GM18511 (cell line): ENCODE measurements at regions not wholly inside any gene's neighbourhood (a gene's known extent, or its start where the extent isn't known, plus 50 kb on each side); places are given as distances from the start of the nearest gene placed in this dataset.

Experiments used
- ATAC-seq: cut with Tn5 transposase; IDR thresholded peaks from one replicate; pipeline ENCODE4 v1.9.1; 2021; ENCODE audit warnings: mild to moderate bottlenecking, moderate library complexity; ENCODE audit not compliant: unreplicated experiment

DNA sequence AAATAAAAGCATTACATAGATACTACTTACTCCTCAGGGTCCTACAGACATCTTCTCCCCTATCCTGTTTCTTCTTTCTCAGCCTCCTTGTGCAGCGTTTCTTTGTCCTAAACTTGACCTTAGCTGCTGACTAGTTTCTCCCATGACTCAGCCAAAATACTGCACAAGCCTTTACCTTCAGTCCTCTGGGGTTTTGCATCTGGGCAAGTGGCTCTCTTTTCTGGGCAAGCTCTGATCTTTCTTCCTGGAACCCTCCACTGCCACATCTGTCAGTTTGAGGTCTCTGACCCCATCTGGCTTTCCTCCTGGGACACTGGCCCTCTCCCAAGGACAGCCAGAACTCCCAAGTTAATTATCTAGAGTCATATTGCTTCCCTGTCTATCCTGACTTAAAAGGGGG is 838.4 kb downstream of the DHX35 start:
- peak; percentile 81 for ATAC-seq

- ATAC-seq: peak; percentile 84
Observed at GRCh38 chr20:39800111-39800510, 838.0 kb downstream of the DHX35 start.

- ATAC-seq: no peak
Observed at GRCh38 chr20:39799366-39799965, 837.3 kb downstream of the DHX35 start.

- ATAC-seq: no peak
Observed at GRCh38 chr20:39795401-39796272, 833.5 kb downstream of the DHX35 start.

- ATAC-seq: no peak
Observed at GRCh38 chr20:39792334-39792733, 830.2 kb downstream of the DHX35 start.

DNA sequence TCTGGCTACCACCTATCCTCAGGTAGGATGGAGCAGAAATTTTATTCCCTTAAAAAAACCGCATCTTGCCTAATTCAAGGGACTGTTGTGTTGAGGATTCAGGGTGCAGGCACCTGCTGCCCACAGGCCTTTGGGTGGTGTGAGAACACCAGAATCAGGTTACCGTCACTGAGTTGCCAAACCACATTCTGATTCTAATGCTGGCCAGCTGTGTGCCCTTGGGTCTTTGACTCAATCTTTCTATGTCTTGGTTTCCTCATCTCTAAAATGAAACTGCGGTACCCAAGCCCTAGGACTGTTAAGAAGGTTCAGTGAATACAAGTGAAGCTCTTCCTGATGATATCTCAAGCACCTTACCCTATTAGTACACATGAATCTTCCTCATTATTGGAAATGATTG is 827.3 kb downstream of the DHX35 start:
- peak; percentile 75 for ATAC-seq

DNA sequence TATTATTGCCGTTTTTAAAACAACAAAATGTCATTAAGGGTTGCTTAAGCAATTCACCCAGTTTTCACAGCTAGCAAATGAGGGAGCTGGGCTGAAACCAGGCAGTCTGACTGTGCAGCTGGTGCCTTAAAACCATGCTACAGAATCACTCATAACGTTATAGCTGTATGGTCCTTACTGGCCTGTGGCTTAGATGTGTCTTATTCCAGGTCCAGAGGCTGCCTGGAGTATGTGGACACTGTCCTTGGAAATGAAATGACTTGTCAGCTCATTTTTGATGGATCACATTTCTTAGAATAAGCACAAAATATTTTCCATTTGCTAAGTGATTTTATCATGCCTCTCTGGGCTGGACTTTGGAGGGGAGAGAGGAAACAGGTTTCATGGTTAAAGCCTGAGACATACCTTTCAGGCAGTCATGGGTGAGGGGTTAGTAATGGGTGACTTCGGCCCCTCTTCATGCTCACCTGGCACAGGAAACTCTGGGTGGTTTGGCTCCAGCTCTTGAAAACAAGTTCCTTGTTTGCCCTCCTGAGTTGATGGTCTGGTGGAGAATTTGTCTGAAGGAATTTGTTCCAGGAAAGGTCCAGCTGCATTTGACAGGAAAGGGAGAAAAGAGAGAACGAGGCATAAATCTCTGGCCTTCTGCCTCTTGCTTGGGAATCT is 823.2 kb downstream of the DHX35 start:
- ATAC-seq: no peak

DNA sequence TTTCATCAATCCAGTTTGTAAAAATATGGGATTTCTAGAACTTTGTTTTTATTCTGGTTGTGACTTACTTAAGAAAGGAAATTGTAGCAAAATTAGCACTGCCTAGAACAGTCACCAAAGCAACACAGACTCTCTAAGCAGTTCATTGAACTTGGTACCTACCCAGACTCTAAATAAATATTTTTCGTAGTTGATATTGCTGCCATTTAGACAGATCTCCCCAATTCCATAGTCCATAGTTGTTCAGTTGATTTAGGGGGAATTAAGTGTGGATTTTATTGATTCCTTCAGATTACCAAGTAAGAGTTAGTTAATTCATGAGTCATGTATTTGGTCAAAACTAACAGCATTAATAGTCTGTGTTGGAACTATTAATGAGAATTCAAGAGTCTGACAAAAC is 822.5 kb downstream of the DHX35 start:
- ATAC-seq: no peak

DNA sequence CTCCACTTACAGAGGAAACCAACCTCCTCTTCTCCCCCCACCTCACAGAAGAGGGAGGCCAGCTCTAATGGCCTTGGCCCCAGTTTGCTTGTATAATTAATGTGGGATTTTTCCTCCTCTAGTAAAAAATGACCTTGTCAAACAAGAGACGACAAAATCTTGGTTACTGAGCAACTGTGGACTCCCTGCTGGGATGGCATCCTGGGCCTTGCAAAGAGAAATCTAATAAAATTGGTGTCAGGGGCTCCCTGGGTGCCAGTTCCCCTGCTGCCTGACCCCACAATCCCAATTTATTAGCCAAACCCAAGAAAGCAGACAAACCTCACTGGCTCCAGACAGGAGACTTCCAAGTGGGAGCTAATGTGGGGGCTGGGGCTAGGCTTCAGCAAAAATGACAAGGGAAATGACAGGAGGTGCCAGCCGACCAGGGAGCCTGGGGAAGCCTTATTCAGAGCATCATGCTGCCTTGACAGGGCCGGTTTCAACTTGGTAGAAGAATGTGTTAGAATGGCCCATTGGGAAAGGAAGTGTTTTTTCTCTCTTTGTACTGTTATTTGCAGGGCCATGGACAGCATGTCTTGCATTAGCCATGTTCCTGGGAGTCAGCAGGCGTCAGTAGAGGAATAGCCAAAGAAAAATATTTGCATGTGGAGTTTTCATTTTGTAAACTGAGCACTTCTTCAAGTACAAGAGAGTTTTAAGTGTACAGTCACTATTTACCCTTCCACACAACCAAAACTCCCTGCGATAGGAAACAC is 816.9 kb downstream of the DHX35 start:
- peak; percentile 37 for ATAC-seq

DNA sequence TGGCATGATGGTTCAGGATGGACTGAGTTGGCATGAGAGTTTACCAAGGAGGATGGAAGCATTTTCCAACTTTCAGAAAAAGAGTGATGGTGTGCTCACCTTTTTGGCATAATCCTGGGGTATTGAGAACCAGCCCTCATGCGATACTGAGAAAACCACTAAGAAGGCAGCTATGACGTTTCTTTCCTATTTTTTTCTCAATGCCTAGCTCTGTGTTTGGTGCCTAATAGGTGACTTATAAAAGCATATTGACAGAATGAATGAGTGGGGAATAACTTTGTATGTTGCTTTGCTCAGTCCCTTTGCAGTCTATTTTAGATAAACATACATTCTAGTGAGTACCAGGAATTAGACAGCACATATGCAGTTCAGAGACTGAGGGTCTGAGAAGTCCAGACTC is 816.3 kb downstream of the DHX35 start:
- ATAC-seq: peak; percentile 75

DNA sequence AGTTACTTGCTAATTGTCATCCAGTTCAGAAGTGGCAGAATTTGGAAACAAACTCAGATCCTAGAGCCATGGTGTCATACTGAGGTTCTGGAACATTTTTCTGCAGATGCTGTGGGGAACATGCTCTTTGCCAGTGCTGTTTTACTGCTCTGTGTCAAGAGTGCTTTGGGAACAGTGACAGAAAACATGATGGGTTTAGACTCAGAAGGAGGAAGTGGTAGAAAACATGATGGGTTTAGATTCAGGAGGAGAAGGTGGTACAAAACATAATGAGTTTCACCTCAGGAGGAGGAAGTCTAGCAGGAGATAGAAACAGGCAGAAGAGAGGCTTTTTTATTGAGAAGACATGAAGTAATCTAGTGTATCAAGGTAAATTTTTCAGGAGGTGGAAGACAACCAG is 815.5 kb downstream of the DHX35 start:
- ATAC-seq: no peak

GRCh38 chr20:39775110-39775509 is 813.0 kb downstream of the DHX35 start:
- ATAC-seq: no peak

DNA sequence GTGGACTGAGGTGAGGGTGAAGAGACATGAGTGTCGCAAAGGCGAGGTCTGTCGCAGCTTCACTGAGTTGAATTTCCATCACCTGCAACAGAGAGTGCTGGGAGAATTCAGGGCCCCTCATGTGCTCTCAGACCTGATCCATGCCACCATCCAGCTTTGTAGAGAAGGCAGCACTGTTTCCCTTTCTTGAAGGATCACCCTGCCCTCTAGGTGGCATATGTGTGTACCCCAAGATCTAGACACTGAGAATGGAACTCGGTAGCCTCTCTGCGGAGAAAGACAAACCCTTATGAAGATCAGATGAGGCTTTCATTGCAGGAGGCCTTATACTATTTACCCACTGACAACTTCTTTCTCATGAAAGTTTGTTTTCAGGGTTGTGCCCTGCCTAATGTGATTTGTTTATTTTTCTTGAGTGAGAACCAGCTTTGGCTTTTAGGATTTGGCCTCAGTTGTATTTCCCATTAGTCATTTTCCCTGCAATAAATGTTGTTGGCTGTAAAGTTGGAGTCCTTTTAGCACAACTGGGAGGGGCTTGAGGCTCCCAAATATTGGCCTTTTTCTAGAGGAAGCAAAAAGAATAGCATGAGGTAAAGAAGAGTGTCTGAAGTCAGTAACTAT is 811.3 kb downstream of the DHX35 start:
- no peak for ATAC-seq

DNA sequence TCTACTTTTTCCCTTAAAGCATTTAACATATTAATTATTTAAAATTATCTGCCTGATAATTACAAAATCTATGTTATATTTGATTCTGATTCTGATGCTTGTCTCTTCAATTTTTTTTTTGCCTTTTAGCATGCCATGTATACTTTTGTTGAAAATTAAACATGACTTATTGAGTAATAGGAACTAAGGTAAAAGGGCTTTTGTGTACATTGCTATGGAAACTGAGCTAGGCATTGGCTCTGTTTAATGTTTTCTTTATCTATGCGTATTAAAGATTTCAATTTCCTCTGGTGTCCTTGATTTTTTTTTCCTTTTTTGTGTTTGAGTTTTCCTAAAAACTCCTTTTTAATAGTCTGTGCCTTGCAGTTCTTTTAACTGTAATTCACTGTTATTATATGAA is 805.2 kb downstream of the DHX35 start:
- ATAC-seq: no peak

- no peak for ATAC-seq
Observed at GRCh38 chr20:39766333-39766732, 804.2 kb downstream of the DHX35 start.

DNA sequence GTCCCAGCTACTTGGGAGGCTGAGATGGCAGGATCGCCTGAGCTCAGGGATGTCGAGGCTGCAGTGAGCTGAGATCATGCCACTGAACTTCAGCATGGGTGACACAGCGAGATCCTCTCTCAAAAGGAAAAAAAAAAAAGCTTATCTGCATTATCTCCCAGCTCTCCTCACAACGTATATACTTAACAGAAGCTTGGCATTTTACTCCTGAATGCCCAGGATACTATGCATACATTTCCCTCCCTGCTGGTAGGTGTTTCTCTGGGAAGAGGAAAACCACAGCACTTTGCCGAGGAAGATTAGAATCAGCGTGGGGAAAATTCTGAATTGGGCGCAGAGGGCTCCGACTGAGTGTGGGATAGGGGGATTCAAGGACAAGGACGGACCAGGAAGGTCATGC is 800.6 kb downstream of the DHX35 start:
- ATAC-seq: no peak

DNA sequence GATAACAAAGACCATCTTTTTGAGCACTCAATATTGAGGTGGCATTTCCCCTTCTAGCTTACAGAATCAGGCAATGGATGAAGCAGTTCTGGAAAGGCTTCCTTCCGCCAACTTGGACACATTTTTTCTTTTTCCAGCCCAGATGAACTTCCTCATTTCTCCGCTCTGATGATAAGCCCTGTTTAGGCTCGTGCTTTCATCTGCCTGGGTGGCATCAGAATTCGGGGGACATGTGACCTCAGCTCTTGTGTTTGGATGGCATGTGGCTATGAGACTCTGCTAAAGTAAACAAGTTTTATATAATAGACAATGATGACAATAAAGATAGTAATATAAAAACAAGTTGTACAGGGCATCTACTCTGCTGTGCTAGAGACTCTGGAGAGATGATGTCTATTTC is 796.7 kb downstream of the DHX35 start:
- ATAC-seq: no peak

GRCh38 chr20:39756828-39757227 is 794.7 kb downstream of the DHX35 start:
- no peak for ATAC-seq

DNA sequence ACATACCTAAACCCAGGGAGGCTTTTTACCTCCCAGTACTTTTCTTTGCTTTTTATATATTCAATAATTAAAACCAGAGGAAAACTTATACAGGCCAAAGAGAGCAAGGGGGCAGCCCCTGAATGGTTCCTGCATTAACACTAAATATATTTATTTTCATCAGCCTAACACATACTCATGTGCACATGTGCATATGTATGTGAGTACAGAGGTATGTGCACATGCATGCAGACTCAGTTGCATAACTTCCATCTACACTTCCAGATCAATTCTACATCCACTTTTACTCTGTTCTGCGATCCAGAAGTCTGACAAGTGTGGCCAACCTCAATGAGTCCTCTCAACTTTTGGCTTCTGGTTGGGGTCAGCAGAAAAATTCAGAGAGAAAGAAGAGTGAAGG is 794.2 kb downstream of the DHX35 start:
- ATAC-seq: no peak

- no peak for ATAC-seq
Observed at GRCh38 chr20:39752262-39752876, 790.2 kb downstream of the DHX35 start.
